Gastrocnemius medialis (tissue), 4 donors: ENCODE measurements at regions not wholly inside any gene's neighbourhood (a gene's known extent, or its start where the extent isn't known, plus 50 kb on each side); places are given as distances from the start of the nearest gene placed in this dataset.
A peak's percentile ranks its signal among the peaks of the same experiment; 100 is the strongest.

Experiments
- ATAC-seq, 2 donors: fragments of 150-250 bp; one replicate each; pipeline ENCODE4 v1.9.1; 2016
- DNase-seq, 2 donors: peaks; one replicate each; pipeline ENCODE4 v3.0.0-alpha.2; 2019
- H3K27ac ChIP-seq, 4 donors: fragments of 200-600 bp; sonication (generic); 1 replicate in 1 of 4; 2 replicates in 3 of 4; pipeline ENCODE4 v1.5.1; 2016 to 2018; ENCODE audit warnings: mild to moderate bottlenecking in 2 of 4, moderate library complexity in 1 of 4
- H3K27me3 ChIP-seq, 3 donors: fragments of 200-600 bp; sonication (generic) in 2 of 3; 1 replicate in 1 of 3; 2 replicates in 2 of 3; pipeline versions ENCODE4 v1.5.1 to v1.6.0; 2016 to 2019; ENCODE audit warnings: mild to moderate bottlenecking in 1 of 3, moderate library complexity in 1 of 3
- H3K36me3 ChIP-seq, 2 donors: fragments of 200-600 bp; sonication (generic) in 1 of 2; one replicate each; pipeline ENCODE4 v1.5.1; 2017 to 2018
- H3K4me1 ChIP-seq, 2 donors: fragments of 200-600 bp; sonication (generic) in 1 of 2; one replicate each; pipeline ENCODE4 v1.5.1; 2016 to 2017; ENCODE audit warnings: mild to moderate bottlenecking in 2 of 2
- H3K4me3 ChIP-seq, 4 donors: fragments of 200-600 bp; sonication (generic) in 3 of 4; 1 replicate in 1 of 4; 2 replicates in 3 of 4; pipeline ENCODE4 v1.5.1; 2016 to 2019; ENCODE audit warnings: mild to moderate bottlenecking in 2 of 4
- H3K9me3 ChIP-seq, 3 donors: fragments of 200-600 bp; sonication (generic) in 2 of 3; 1 replicate in 1 of 3; 2 replicates in 2 of 3; pipeline ENCODE4 v1.5.1; 2016 to 2019
- CTCF ChIP-seq, 5 experiments: fragments of 450-650 bp in 3 of 5; fragments of 200-600 bp in 2 of 5; sonication (generic) in 2 of 5; IDR thresholded peaks in 4 of 5; conservative IDR thresholded peaks in 1 of 5; 1 replicate in 4 of 5; 2 replicates in 1 of 5; pipeline ENCODE4 v1.5.1; 2016 to 2019; ENCODE audit warnings: antibody characterized with exemption in 5 of 5, mild to moderate bottlenecking in 3 of 5, moderate library complexity in 3 of 5
- POLR2A ChIP-seq, 2 donors: fragments of 450-650 bp; IDR thresholded peaks; one replicate each; pipeline ENCODE4 v1.6.1; 2017; ENCODE audit warnings: antibody characterized with exemption in 2 of 2, mild to moderate bottlenecking in 2 of 2, moderate library complexity in 2 of 2
- in situ Hi-C, 4 donors: fragments of 200-750 bp; cut with MboI; loops; one replicate each; pipeline versions ENCODE4 v1.15.0 to v1.8.0; 2017; ENCODE audit warnings: low sequenced_read_pairs in 4 of 4
- intact Hi-C: fragments of 100-400 bp; cut with DNase I; formaldehyde crosslinking; loops from one replicate; pipeline ENCODE4 v1.15.1; 2023; ENCODE audit warnings: low total_unique reads

GRCh38 chr10:123570051-123570897, 95.9 kb upstream of the GPR26 start:
- Histone ChIP-seq H3K36me3 (no peaks in the 10 kb centered on the region), H3K4me1 (no peaks in the 10 kb centered on the region), H3K27ac (no peak overlapping the region), H3K4me3 (no peak overlapping the region), H3K27me3 (peaks cover 6 to 19% (median 11%) of the 10 kb centered on the region in 3 donors), H3K9me3 (no peaks in the 10 kb centered on the region)
- intact Hi-C loops (no loop called here), in situ Hi-C loops (no loop called here)
- ATAC-seq, result no peak
- no peak for TF ChIP-seq CTCF (IDR thresholded peaks at IDR 0.05 in 4 of 5, conservative IDR thresholded peaks at IDR 0.05 in 1 of 5)
- TF ChIP-seq POLR2A (IDR thresholded peaks at IDR 0.05), result no peak
- DNase-seq, result no peak

GRCh38 chr10:123570898-123571515, 95.1 kb upstream of the GPR26 start:
- Histone ChIP-seq H3K27ac (no peak overlapping the region), H3K4me1 (no peaks in the 10 kb centered on the region), H3K36me3 (no peaks in the 10 kb centered on the region), H3K27me3 (peaks cover 6 to 19% (median 11%) of the 10 kb centered on the region in 3 donors), H3K4me3 (no peak overlapping the region), H3K9me3 (no peaks in the 10 kb centered on the region)
- TF ChIP-seq POLR2A (IDR thresholded peaks at IDR 0.05), result no peak
- no peak for TF ChIP-seq CTCF (IDR thresholded peaks at IDR 0.05 in 4 of 5, conservative IDR thresholded peaks at IDR 0.05 in 1 of 5)
- ATAC-seq (no peak), DNase-seq (no peak)
- in situ Hi-C loops, result no loop called here
- intact Hi-C loops, result no loop called here

GRCh38 chr10:123571978-123572377, 94.2 kb upstream of the GPR26 start:
- intact Hi-C loops (no loop called here), in situ Hi-C loops (no loop called here)
- Histone ChIP-seq H3K27me3 (peaks cover 6 to 17% (median 11%) of the 10 kb centered on the region in 3 donors), H3K4me1 (no peaks in the 10 kb centered on the region), H3K27ac (no peak overlapping the region), H3K36me3 (no peaks in the 10 kb centered on the region), H3K9me3 (no peaks in the 10 kb centered on the region), H3K4me3 (no peak overlapping the region)
- DNase-seq (no peak), ATAC-seq (no peak)
- TF ChIP-seq POLR2A (IDR thresholded peaks at IDR 0.05) (no peak), CTCF (IDR thresholded peaks at IDR 0.05 in 4 of 5, conservative IDR thresholded peaks at IDR 0.05 in 1 of 5) (no peak)

- H3K4me1 ChIP-seq, result no peaks in the 10 kb centered on the region
- intact Hi-C loops, result no loop called here
- no peaks in the 10 kb centered on the region for H3K9me3 ChIP-seq
- peaks cover 6 to 17% (median 11%) of the 10 kb centered on the region in 3 donors for H3K27me3 ChIP-seq
- no peaks in the 10 kb centered on the region for H3K36me3 ChIP-seq
- in situ Hi-C loops, result no loop called here
- ATAC-seq (no peak), DNase-seq (no peak)
- H3K4me3 ChIP-seq, result no peak overlapping the region
- peak in 2 of 5 experiments; percentile 16 to 29 for TF ChIP-seq CTCF (IDR thresholded peaks at IDR 0.05 in 4 of 5, conservative IDR thresholded peaks at IDR 0.05 in 1 of 5)
- no peak for TF ChIP-seq POLR2A (IDR thresholded peaks at IDR 0.05)
- no peak overlapping the region for H3K27ac ChIP-seq
Observed at GRCh38 chr10:123573236-123574108, 92.7 kb upstream of the GPR26 start.
